K562 (cell line): ENCODE measurements at regions not wholly inside any gene's neighbourhood (a gene's known extent, or its start where the extent isn't known, plus 50 kb on each side); places are given as distances from the start of the nearest gene placed in this dataset.

Experiments used
- ZNF12 ChIP-seq: sonication (generic); formaldehyde crosslinking; IDR thresholded peaks from 2 replicates; pipeline ENCODE4 v1.4.0; 2020; ENCODE audit warnings: mild to moderate bottlenecking, missing genetic modification reagents
- TF ChIP-seq, protein P1 (sequence below): fragments of 200-600 bp; sonication (generic); IDR thresholded peaks from one replicate; pipeline ENCODE4 v1.6.1; 2012; ENCODE audit warnings: mild to moderate bottlenecking, low read depth, low read length, inconsistent platforms

DNA sequence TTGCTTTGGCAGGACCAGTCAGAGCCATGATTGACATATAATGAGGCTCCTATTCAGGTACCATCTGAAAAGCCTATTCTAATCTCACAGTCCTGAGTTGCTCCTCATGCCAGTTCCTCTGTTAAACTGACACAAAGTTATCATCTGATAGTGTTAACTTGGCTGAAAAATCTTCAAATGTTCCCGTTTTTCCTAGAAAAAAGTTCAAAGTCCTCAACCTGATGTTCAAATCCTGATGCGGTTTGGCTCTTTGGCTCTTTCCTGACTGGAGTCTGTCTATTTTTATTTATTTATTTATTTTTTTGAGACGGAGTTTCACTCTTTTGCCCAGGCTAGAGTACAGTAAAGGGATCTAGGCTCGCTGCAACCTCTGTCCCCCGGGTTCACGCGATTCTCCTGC, 244.2 kb downstream of the ANKRD50 start (continued):
- TF ChIP-seq, protein P1, sequence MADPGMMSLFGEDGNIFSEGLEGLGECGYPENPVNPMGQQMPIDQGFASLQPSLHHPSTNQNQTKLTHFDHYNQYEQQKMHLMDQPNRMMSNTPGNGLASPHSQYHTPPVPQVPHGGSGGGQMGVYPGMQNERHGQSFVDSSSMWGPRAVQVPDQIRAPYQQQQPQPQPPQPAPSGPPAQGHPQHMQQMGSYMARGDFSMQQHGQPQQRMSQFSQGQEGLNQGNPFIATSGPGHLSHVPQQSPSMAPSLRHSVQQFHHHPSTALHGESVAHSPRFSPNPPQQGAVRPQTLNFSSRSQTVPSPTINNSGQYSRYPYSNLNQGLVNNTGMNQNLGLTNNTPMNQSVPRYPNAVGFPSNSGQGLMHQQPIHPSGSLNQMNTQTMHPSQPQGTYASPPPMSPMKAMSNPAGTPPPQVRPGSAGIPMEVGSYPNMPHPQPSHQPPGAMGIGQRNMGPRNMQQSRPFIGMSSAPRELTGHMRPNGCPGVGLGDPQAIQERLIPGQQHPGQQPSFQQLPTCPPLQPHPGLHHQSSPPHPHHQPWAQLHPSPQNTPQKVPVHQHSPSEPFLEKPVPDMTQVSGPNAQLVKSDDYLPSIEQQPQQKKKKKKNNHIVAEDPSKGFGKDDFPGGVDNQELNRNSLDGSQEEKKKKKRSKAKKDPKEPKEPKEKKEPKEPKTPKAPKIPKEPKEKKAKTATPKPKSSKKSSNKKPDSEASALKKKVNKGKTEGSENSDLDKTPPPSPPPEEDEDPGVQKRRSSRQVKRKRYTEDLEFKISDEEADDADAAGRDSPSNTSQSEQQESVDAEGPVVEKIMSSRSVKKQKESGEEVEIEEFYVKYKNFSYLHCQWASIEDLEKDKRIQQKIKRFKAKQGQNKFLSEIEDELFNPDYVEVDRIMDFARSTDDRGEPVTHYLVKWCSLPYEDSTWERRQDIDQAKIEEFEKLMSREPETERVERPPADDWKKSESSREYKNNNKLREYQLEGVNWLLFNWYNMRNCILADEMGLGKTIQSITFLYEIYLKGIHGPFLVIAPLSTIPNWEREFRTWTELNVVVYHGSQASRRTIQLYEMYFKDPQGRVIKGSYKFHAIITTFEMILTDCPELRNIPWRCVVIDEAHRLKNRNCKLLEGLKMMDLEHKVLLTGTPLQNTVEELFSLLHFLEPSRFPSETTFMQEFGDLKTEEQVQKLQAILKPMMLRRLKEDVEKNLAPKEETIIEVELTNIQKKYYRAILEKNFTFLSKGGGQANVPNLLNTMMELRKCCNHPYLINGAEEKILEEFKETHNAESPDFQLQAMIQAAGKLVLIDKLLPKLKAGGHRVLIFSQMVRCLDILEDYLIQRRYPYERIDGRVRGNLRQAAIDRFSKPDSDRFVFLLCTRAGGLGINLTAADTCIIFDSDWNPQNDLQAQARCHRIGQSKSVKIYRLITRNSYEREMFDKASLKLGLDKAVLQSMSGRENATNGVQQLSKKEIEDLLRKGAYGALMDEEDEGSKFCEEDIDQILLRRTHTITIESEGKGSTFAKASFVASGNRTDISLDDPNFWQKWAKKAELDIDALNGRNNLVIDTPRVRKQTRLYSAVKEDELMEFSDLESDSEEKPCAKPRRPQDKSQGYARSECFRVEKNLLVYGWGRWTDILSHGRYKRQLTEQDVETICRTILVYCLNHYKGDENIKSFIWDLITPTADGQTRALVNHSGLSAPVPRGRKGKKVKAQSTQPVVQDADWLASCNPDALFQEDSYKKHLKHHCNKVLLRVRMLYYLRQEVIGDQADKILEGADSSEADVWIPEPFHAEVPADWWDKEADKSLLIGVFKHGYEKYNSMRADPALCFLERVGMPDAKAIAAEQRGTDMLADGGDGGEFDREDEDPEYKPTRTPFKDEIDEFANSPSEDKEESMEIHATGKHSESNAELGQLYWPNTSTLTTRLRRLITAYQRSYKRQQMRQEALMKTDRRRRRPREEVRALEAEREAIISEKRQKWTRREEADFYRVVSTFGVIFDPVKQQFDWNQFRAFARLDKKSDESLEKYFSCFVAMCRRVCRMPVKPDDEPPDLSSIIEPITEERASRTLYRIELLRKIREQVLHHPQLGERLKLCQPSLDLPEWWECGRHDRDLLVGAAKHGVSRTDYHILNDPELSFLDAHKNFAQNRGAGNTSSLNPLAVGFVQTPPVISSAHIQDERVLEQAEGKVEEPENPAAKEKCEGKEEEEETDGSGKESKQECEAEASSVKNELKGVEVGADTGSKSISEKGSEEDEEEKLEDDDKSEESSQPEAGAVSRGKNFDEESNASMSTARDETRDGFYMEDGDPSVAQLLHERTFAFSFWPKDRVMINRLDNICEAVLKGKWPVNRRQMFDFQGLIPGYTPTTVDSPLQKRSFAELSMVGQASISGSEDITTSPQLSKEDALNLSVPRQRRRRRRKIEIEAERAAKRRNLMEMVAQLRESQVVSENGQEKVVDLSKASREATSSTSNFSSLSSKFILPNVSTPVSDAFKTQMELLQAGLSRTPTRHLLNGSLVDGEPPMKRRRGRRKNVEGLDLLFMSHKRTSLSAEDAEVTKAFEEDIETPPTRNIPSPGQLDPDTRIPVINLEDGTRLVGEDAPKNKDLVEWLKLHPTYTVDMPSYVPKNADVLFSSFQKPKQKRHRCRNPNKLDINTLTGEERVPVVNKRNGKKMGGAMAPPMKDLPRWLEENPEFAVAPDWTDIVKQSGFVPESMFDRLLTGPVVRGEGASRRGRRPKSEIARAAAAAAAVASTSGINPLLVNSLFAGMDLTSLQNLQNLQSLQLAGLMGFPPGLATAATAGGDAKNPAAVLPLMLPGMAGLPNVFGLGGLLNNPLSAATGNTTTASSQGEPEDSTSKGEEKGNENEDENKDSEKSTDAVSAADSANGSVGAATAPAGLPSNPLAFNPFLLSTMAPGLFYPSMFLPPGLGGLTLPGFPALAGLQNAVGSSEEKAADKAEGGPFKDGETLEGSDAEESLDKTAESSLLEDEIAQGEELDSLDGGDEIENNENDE = no peak
- no peak for TF ChIP-seq ZNF12
